Calu3 (cell line): ENCODE measurements at regions not wholly inside any gene's neighbourhood (a gene's known extent, or its start where the extent isn't known, plus 50 kb on each side); places are given as distances from the start of the nearest gene placed in this dataset.

Experiments
- BruUV-seq: library from RNA; stranded (reverse); fragments of 400-500 nt; replicated peaks from 2 replicates; lab custom pipeline; 2021; lab: Mats Ljungman, UMichigan
- CTCF ChIA-PET: fragments of 300-600 bp; sonication (Branson Sonifier 250); formaldehyde crosslinking; loops from one replicate; lab custom pipeline; 2022; ENCODE audit warnings: antibody characterized with exemption; lab: Charles Lee
- DNase-seq: peaks from one replicate; pipeline ENCODE4 v3.0.0; 2022
- H3K27ac Mint-ChIP-seq: one replicate; pipeline ENCODE4 v1.8.0; 2022; ENCODE audit warnings: mixed read lengths; ENCODE audit not compliant: unreplicated experiment
- H3K27me3 Mint-ChIP-seq: one replicate; pipeline ENCODE4 v1.8.0; 2022; ENCODE audit warnings: mixed read lengths; ENCODE audit not compliant: unreplicated experiment
- H3K36me3 Mint-ChIP-seq: one replicate; pipeline ENCODE4 v1.8.0; 2022; ENCODE audit warnings: mild to moderate bottlenecking, moderate library complexity, mixed read lengths; ENCODE audit not compliant: insufficient read depth, unreplicated experiment
- H3K4me1 Mint-ChIP-seq: one replicate; pipeline ENCODE4 v1.8.0; 2022; ENCODE audit warnings: mild to moderate bottlenecking, low read depth, mixed read lengths; ENCODE audit not compliant: unreplicated experiment
- H3K4me3 Mint-ChIP-seq: one replicate; pipeline ENCODE4 v1.8.0; 2022; ENCODE audit warnings: mild to moderate bottlenecking, low read depth, moderate library complexity, mixed read lengths; ENCODE audit not compliant: unreplicated experiment
- H3K9me3 Mint-ChIP-seq: one replicate; pipeline ENCODE4 v1.8.0; 2022; ENCODE audit warnings: low read depth, mixed read lengths; ENCODE audit not compliant: unreplicated experiment
- CTCF ChIP-seq: fragments of 200-600 bp; IDR thresholded peaks from one replicate; pipeline ENCODE4 v1.8.0; 2022; ENCODE audit warnings: antibody characterized with exemption; ENCODE audit not compliant: unreplicated experiment
- intact Hi-C: fragments of 100-400 bp; cut with micrococcal nuclease; formaldehyde crosslinking; loops from one replicate; pipeline ENCODE4 v1.10.0; 2022; ENCODE audit not compliant: unreplicated experiment

GRCh38 chr11:120012245-120012644, 125.7 kb downstream of the TRIM29 start:
- no peaks in the 10 kb centered on the region for H3K36me3 Mint-ChIP-seq
- BruUV-seq: no TSS peak
- H3K27ac Mint-ChIP-seq: no peak overlapping the region
- intact Hi-C loops: loop anchor here (5.0 kb wide), 1 partner anchor 95 kb away; no protein-coding TSS in a partner anchor
- no peaks in the 10 kb centered on the region for H3K9me3 Mint-ChIP-seq
- no peak for DNase-seq
- H3K4me1 Mint-ChIP-seq: no peaks in the 10 kb centered on the region
- H3K4me3 Mint-ChIP-seq: no peak overlapping the region
- TF ChIP-seq CTCF: no peak
- peaks cover 68% of the 10 kb centered on the region for H3K27me3 Mint-ChIP-seq
- CTCF ChIA-PET: no interaction called here

GRCh38 chr11:120011836-120012235, 126.1 kb downstream of the TRIM29 start:
- Mint-ChIP-seq H3K36me3 (no peaks in the 10 kb centered on the region), H3K9me3 (no peaks in the 10 kb centered on the region), H3K4me3 (no peak overlapping the region), H3K27ac (no peak overlapping the region), H3K4me1 (no peaks in the 10 kb centered on the region), H3K27me3 (peaks cover 64% of the 10 kb centered on the region)
- BruUV-seq: no TSS peak
- DNase-seq: no peak
- TF ChIP-seq CTCF: no peak
- CTCF ChIA-PET: interaction anchor here (1.0 kb wide), 1 partner anchor 97 kb away, joined by 3 read pairs; no protein-coding TSS in a partner anchor
- intact Hi-C loops: loop anchor here (5.0 kb wide), 1 partner anchor 95 kb away; no protein-coding TSS in a partner anchor

GRCh38 chr11:120010775-120011174, 127.1 kb downstream of the TRIM29 start:
- Mint-ChIP-seq H3K36me3 (no peaks in the 10 kb centered on the region), H3K27ac (no peak overlapping the region), H3K27me3 (peaks cover 54% of the 10 kb centered on the region), H3K9me3 (no peaks in the 10 kb centered on the region), H3K4me3 (no peak overlapping the region), H3K4me1 (no peaks in the 10 kb centered on the region)
- BruUV-seq: no TSS peak
- CTCF ChIA-PET: no interaction called here
- no peak for TF ChIP-seq CTCF
- intact Hi-C loops: loop anchor here (5.0 kb wide), 1 partner anchor 97 kb away; no protein-coding TSS in a partner anchor
- DNase-seq: no peak

- CTCF ChIA-PET: no interaction called here
- Mint-ChIP-seq H3K4me1 (no peaks in the 10 kb centered on the region), H3K36me3 (no peaks in the 10 kb centered on the region), H3K9me3 (no peaks in the 10 kb centered on the region), H3K27me3 (peaks cover 45% of the 10 kb centered on the region), H3K4me3 (no peak overlapping the region), H3K27ac (no peak overlapping the region)
- BruUV-seq: no TSS peak
- DNase-seq: no peak
- TF ChIP-seq CTCF: no peak
- intact Hi-C loops: loop anchor here (5.0 kb wide), 1 partner anchor 97 kb away; no protein-coding TSS in a partner anchor
Observed at GRCh38 chr11:120009938-120010337, 128.0 kb downstream of the TRIM29 start.
